ENCODE measurements at regions not wholly inside any gene's neighbourhood (a gene's known extent, or its start where the extent isn't known, plus 50 kb on each side); places are given as distances from the start of the nearest gene placed in this dataset.

GRCh38 chr13:107764046-107764445 lies 451.3 kb downstream of the LIG4 start:
- TF ChIP-seq CTCF (IDR thresholded peaks at IDR 0.05; ENCODE audit: extremely low read depth in 1 of 2, insufficient read depth in 1 of 2, low read depth in 1 of 2, low read length in 2 of 2) (no peak), POLR2A (IDR thresholded peaks at IDR 0.05; ENCODE audit: low read depth, low read length) (no peak), EZH2 (IDR thresholded peaks at IDR 0.05; ENCODE audit: borderline replicate concordance, low read depth, low read length, severe bottlenecking) (no peak), POLR2AphosphoS5 (IDR thresholded peaks at IDR 0.05; ENCODE audit: insufficient read depth, low read depth, low read length) (no peak), JUN (IDR thresholded peaks at IDR 0.05; ENCODE audit: borderline replicate concordance, insufficient read depth, insufficient read length, low read depth) (no peak), MAX (IDR thresholded peaks at IDR 0.05; ENCODE audit: insufficient read depth, insufficient read length) (no peak), FOS (IDR thresholded peaks at IDR 0.05; ENCODE audit: borderline replicate concordance, insufficient read depth, low read length) (no peak), MYC (IDR thresholded peaks at IDR 0.05; ENCODE audit: low read depth, low read length) (no peak), GATA2 (IDR thresholded peaks at IDR 0.05; ENCODE audit: insufficient read depth, insufficient read length, low read depth, low read length) (no peak)
